Endothelial cell of umbilical vein (primary cell): ENCODE measurements at regions not wholly inside any gene's neighbourhood (a gene's known extent, or its start where the extent isn't known, plus 50 kb on each side); places are given as distances from the start of the nearest gene placed in this dataset.

Experiments used
- BruUV-seq: library from RNA; stranded (reverse); fragments of 400-500 nt; replicated peaks from 2 replicates; lab custom pipeline; 2021; lab: Mats Ljungman, UMichigan
- CTCF ChIA-PET: fragments of 300-600, 350-600 bp; sonication (Branson Sonifier 250); formaldehyde crosslinking; loops from one replicate; lab custom pipeline; 2021; ENCODE audit warnings: antibody characterized with exemption, inconsistent platforms; lab: Charles Lee
- POLR2A ChIA-PET: fragments of 300-600, 350-600 bp; sonication (Branson Sonifier 250); formaldehyde crosslinking; loops from one replicate; lab custom pipeline; 2021; ENCODE audit warnings: antibody characterized with exemption, inconsistent platforms; lab: Charles Lee
- DNase-seq: peaks from one replicate; pipeline ENCODE4 v3.0.0-alpha.2; 2011; ENCODE audit warnings: low read depth, low spot score
- FAIRE-seq: peaks from 2 replicates; lab custom pipeline; 2011; peaks lifted over from hg19 to GRCh38; lab: Jason Lieb, UNC
- H2AFZ ChIP-seq: 2 replicates; pipeline ENCODE4 v1.6.0; 2012; ENCODE audit warnings: low read depth, low read length, control low read depth, inconsistent platforms
- H3K27ac ChIP-seq: 2 replicates; pipeline ENCODE4 v1.5.1; 2011; ENCODE audit warnings: low read depth, mild to moderate bottlenecking, control low read depth, low read length, moderate library complexity; ENCODE audit not compliant: insufficient read depth
- H3K27me3 ChIP-seq, 2 experiments: 2 replicates each; pipeline versions ENCODE4 v1.6.0 to v1.6.1; 2011; ENCODE audit warnings: low read length in 2 of 2, mixed read lengths in 1 of 2; ENCODE audit not compliant: control insufficient read depth in 2 of 2, insufficient read depth in 2 of 2
- H3K36me3 ChIP-seq, 2 experiments: 2 replicates in 1 of 2; 3 replicates in 1 of 2; pipeline ENCODE4 v1.5.1; 2011; ENCODE audit warnings: low read length in 2 of 2, mild to moderate bottlenecking in 1 of 2, moderate library complexity in 1 of 2; ENCODE audit not compliant: control insufficient read depth in 2 of 2, insufficient read depth in 2 of 2; ENCODE audit errors: extremely low read depth in 1 of 2
- H3K4me1 ChIP-seq: 3 replicates; pipeline ENCODE4 v1.5.1; 2011; ENCODE audit warnings: mild to moderate bottlenecking, low read length; ENCODE audit not compliant: control insufficient read depth, insufficient read depth; ENCODE audit errors: extremely low read depth
- H3K4me2 ChIP-seq: 2 replicates; pipeline ENCODE4 v1.6.1; 2011; ENCODE audit warnings: low read length, control low read depth, mixed read lengths; ENCODE audit not compliant: insufficient read depth
- H3K4me3 ChIP-seq, 3 experiments: fragments of 200-600 bp in 1 of 3; sonication (generic), shearing (Covaris generic) in 1 of 3; replicated peaks in 1 of 3; 2 replicates each; pipeline ENCODE4 v1.5.1; 2011 to 2016; ENCODE audit warnings: control low read depth in 3 of 3, low read length in 3 of 3, mild to moderate bottlenecking in 2 of 3, inconsistent platforms in 1 of 3, low read depth in 1 of 3, moderate library complexity in 1 of 3; ENCODE audit not compliant: insufficient read depth in 1 of 3
- H3K79me2 ChIP-seq: 2 replicates; pipeline ENCODE4 v1.6.0; 2012; ENCODE audit warnings: low read length, inconsistent platforms; ENCODE audit not compliant: control insufficient read depth, insufficient read depth
- H3K9ac ChIP-seq: replicated peaks from 2 replicates; pipeline ENCODE3; 2011; ENCODE audit warnings: low read length, control low read depth; ENCODE audit not compliant: insufficient read depth; ENCODE audit errors: extremely low read depth
- H3K9me1 ChIP-seq: replicated peaks from 3 replicates; pipeline ENCODE4 v1.6.0; 2011; ENCODE audit warnings: mild to moderate bottlenecking, low read length; ENCODE audit not compliant: control insufficient read depth, insufficient read depth; ENCODE audit errors: extremely low read depth
- H3K9me3 ChIP-seq: replicated peaks from 2 replicates; pipeline ENCODE4 v1.5.1; 2012; ENCODE audit warnings: low read length, inconsistent platforms; ENCODE audit not compliant: control insufficient read depth, insufficient read depth
- H4K20me1 ChIP-seq: replicated peaks from 2 replicates; pipeline ENCODE3; 2011; ENCODE audit warnings: mild to moderate bottlenecking, low read length; ENCODE audit not compliant: control insufficient read depth, insufficient read depth; ENCODE audit errors: extremely low read depth
- EZH2 ChIP-seq: IDR thresholded peaks from 2 replicates; pipeline ENCODE4 v1.6.1; 2012; ENCODE audit warnings: borderline replicate concordance, low read depth, mild to moderate bottlenecking, moderate library complexity, low read length, inconsistent platforms; ENCODE audit not compliant: severe bottlenecking
- FOS ChIP-seq: IDR thresholded peaks from 2 replicates; pipeline ENCODE4 v1.6.1; 2011; ENCODE audit warnings: mild to moderate bottlenecking, low read length, moderate library complexity, borderline replicate concordance; ENCODE audit not compliant: insufficient read depth
- GATA2 ChIP-seq: IDR thresholded peaks from 2 replicates; pipeline ENCODE4 v1.7.0; 2011; ENCODE audit warnings: low read depth, mild to moderate bottlenecking, moderate library complexity, mixed read lengths, low read length; ENCODE audit not compliant: insufficient read length, insufficient read depth
- JUN ChIP-seq: IDR thresholded peaks from 2 replicates; pipeline ENCODE4 v1.6.1; 2011; ENCODE audit warnings: borderline replicate concordance, low read depth; ENCODE audit not compliant: insufficient read length, insufficient read depth
- MYC ChIP-seq: IDR thresholded peaks from one replicate; pipeline ENCODE4 v1.6.1; 2011; ENCODE audit warnings: mild to moderate bottlenecking, low read depth, low read length
- POLR2A ChIP-seq: IDR thresholded peaks from 2 replicates; pipeline ENCODE4 v1.6.1; 2012; ENCODE audit warnings: low read depth, mild to moderate bottlenecking, control low read depth, low read length
- POLR2AphosphoS5 ChIP-seq: IDR thresholded peaks from 2 replicates; pipeline ENCODE4 v1.6.1; 2012; ENCODE audit warnings: low read depth, mild to moderate bottlenecking, control low read depth, low read length, moderate library complexity; ENCODE audit not compliant: insufficient read depth
- dilution Hi-C: fragments of 300-500 bp; cut with MboI; formaldehyde crosslinking; loops from one replicate; pipeline ENCODE4 v1.15.0; 2019; ENCODE audit warnings: low sequenced_read_pairs; ENCODE audit not compliant: extremely low pct_ligation_motif_present
- intact Hi-C: fragments of 100-400 bp; cut with micrococcal nuclease; formaldehyde crosslinking; loops from one replicate; pipeline ENCODE4 v1.10.0; 2022

DNA sequence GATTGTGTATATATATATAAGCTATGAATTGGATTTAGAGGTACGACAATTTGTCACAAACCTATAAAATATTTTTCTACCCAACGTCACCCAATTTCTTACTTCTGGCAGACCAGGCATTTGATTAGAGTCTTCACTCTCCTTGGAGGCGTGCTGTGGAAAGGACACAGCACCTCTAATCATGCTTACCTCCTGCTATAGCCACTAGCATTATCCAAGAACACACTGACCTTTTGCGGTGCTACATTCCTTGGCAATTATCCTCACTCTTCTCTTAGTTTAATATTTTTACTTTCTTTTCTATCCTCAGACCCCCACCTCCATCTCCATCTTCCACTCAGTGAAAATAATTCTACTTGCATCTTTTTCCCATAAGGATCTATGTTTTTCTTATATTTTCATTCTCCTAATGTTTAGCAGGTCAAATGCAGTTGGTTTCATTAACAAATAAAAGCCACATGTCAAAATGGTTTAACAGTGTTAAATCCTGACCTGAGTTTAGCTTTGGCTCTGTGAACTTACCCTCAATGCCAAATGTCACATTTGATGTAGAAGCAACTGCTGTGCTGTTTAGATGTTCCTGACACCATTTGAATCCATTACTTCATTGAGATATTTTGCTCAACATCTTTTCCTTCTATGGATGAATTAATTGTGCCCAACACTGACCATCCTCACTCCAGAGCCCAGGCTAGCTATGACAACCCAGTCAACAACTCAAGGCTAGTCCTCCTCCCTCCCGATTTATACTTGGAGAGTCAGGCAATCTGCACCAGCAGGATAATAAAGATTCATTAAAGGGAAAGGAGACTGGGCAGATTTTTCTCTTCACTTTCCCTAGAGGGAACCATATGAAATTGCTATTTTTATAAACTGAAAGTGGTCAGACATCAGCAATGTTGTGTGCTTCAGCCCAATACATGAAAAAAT lies 240.5 kb downstream of the MREG start:
- Histone ChIP-seq H3K4me1 (peaks cover 32% of the 10 kb centered on the region), H3K4me2 (peak overlapping the region; percentile 51), H3K4me3 (no peak overlapping the region), H2AFZ (no peak overlapping the region), H3K36me3 (peaks cover 0 to 3% of the 10 kb centered on the region in 2 experiments), H3K79me2 (peaks cover 24% of the 10 kb centered on the region), H3K9me1 (no peaks in the 10 kb centered on the region), H3K9ac (no peak overlapping the region), H3K9me3 (no peaks in the 10 kb centered on the region), H3K27me3 (no peaks in the 10 kb centered on the region), H4K20me1 (no peaks in the 10 kb centered on the region), H3K27ac (peak overlapping the region; percentile 64)
- ChIA-PET POLR2A (interaction anchor here (1.0 kb wide), 1 partner anchor 73 kb away, joined by 6 read pairs; no protein-coding TSS in a partner anchor), CTCF (interaction anchor here (0.8 to 2.1 kb wide), 4 partner anchors 12 to 34 kb away, joined by 3 to 6 read pairs (median 3); no protein-coding TSS in a partner anchor)
- TF ChIP-seq EZH2 (no peak), MYC (no peak), POLR2A (no peak)
- DNase-seq: no peak
- FAIRE-seq: no peak
- dilution Hi-C loops: no loop called here
- intact Hi-C loops: no loop called here
- BruUV-seq: no TSS peak

DNA sequence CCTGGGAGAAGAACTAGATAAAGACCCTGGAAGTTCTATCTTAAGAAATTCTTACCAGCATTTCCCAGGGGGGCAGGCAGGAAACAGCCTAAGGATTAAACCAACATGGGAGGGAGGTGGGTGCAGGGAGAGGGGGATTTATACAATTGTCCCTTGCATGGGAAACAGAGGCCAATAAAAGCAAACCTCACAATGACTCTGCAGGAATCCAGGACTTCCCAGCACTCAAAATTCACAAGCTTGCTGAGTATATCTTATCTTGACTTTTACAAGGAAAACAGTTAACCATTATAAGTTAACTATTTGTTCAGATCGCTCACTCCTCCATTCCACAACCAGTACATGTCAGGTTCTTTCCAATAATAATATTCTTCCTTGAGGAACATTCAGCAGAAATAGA lies 241.3 kb downstream of the MREG start:
- Histone ChIP-seq H3K4me3 (no peak overlapping the region), H3K9me3 (no peaks in the 10 kb centered on the region), H3K9ac (no peak overlapping the region), H2AFZ (no peak overlapping the region), H3K27me3 (no peaks in the 10 kb centered on the region), H3K27ac (peak overlapping the region; percentile 64), H4K20me1 (no peaks in the 10 kb centered on the region), H3K36me3 (peaks cover 0 to 3% of the 10 kb centered on the region in 2 experiments), H3K4me1 (peaks cover 32% of the 10 kb centered on the region), H3K4me2 (peak overlapping the region; percentile 51), H3K9me1 (no peaks in the 10 kb centered on the region), H3K79me2 (peaks cover 25% of the 10 kb centered on the region)
- ChIA-PET CTCF (interaction anchor here (0.8 to 1.0 kb wide), 4 partner anchors 11 to 35 kb away, joined by 3 read pairs; no protein-coding TSS in a partner anchor), POLR2A (interaction anchor here (1.0 kb wide), 1 partner anchor 74 kb away, joined by 6 read pairs; no protein-coding TSS in a partner anchor)
- intact Hi-C loops: no loop called here
- BruUV-seq: no TSS peak
- peak; percentile 55 for FAIRE-seq
- TF ChIP-seq MYC (no peak), GATA2 (no peak), POLR2AphosphoS5 (peak; percentile 32), POLR2A (no peak), FOS (no peak), JUN (no peak)
- dilution Hi-C loops: no loop called here
- DNase-seq: peak; percentile 83
